ENCODE measurements at regions not wholly inside any gene's neighbourhood (a gene's known extent, or its start where the extent isn't known, plus 50 kb on each side); places are given as distances from the start of the nearest gene placed in this dataset.

- no peak for TF ChIP-seq FOXJ3 (CRISPR knock-in tag; IDR thresholded peaks at IDR 0.05)
- TF ChIP-seq CTCF (IDR thresholded peaks at IDR 0.05): no peak
- TF ChIP-seq EZH2phosphoT487 (IDR thresholded peaks at IDR 0.05; ENCODE audit: borderline replicate concordance, low read depth): no peak
- TF ChIP-seq MAX (IDR thresholded peaks at IDR 0.05; ENCODE audit: low read depth): no peak
- no peak for TF ChIP-seq GABPA (IDR thresholded peaks at IDR 0.05; ENCODE audit: low read depth)
- TF ChIP-seq MXI1 (IDR thresholded peaks at IDR 0.05; ENCODE audit: low read depth, low read length): no peak
- no peak for TF ChIP-seq POLR2AphosphoS5 (IDR thresholded peaks at IDR 0.05; ENCODE audit: low read depth, low read length)
- no peak for TF ChIP-seq NRF1 (IDR thresholded peaks at IDR 0.05; ENCODE audit: low read depth, low read length)
- TF ChIP-seq RFX5 (IDR thresholded peaks at IDR 0.05; ENCODE audit: low read length): no peak
Measured at GRCh38 chr16:59567496-59567895, 833.4 kb upstream of the GOT2 start.

All from SK-N-SH (cell line).